Mesothelial cell of epicardium (in vitro differentiated cells): ENCODE measurements at regions not wholly inside any gene's neighbourhood (a gene's known extent, or its start where the extent isn't known, plus 50 kb on each side); places are given as distances from the start of the nearest gene placed in this dataset.
A peak's percentile ranks its signal among the peaks of the same experiment; 100 is the strongest.

Experiments
- DNase-seq, 2 experiments: peaks; one replicate each; pipeline ENCODE4 v3.0.0; 2021; ENCODE audit warnings: low spot score in 2 of 2; ENCODE audit not compliant: unreplicated experiment in 2 of 2
- H3K27ac Mint-ChIP-seq: 2 replicates; pipeline ENCODE4 v1.8.0; 2021; ENCODE audit warnings: mixed read lengths
- H3K27me3 Mint-ChIP-seq: 2 replicates; pipeline ENCODE4 v1.8.0; 2021; ENCODE audit warnings: low read depth, mixed read lengths
- H3K36me3 Mint-ChIP-seq: 2 replicates; pipeline ENCODE4 v1.8.0; 2021; ENCODE audit warnings: mixed read lengths
- H3K4me1 Mint-ChIP-seq: 2 replicates; pipeline ENCODE4 v1.8.0; 2021; ENCODE audit warnings: mixed read lengths
- H3K4me3 Mint-ChIP-seq: 2 replicates; pipeline ENCODE4 v1.8.0; 2021; ENCODE audit warnings: mild to moderate bottlenecking, moderate library complexity, mixed read lengths
- H3K9me3 Mint-ChIP-seq: 2 replicates; pipeline ENCODE4 v1.8.0; 2021; ENCODE audit warnings: mixed read lengths
- TF ChIP-seq, protein P1 (sequence below): fragments of 200-600 bp; sonication (generic); IDR thresholded peaks from one replicate; pipeline ENCODE4 v1.5.0; 2021; ENCODE audit warnings: antibody characterized with exemption; ENCODE audit not compliant: unreplicated experiment

DNA sequence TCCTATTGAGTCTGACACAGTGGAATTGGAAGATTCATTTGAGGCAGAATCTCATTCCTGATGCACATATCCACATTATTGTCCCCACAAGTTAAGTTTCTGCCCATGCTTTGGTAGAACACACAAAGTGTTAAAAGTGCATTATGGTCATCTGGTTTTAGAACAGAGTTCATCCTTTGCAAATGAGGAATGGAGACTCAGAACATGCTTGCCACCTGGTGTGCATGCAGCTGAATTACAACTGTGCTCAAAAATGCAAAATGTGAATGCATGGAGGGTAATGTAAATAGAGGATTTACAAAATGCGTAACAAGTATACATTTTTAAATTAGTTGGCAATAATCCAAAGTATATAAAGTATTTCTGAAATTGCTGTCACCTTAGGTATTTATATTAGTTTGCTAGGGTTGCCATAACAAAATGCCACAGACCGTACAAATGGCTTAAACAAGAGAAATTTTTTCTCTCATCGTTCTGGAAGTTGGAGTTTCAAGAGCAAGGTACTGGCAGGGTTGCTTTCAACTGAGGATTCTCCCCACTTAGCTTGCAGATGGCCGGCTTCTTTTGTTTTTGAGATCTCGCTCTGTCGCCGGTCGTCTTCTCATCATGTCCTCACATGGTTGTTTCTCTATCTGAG lies 671.1 kb downstream of the TAF11L14 start:
- H3K4me3 Mint-ChIP-seq = no peak overlapping the region
- no peaks in the 10 kb centered on the region for H3K9me3 Mint-ChIP-seq
- H3K27me3 Mint-ChIP-seq = peaks cover 1% of the 10 kb centered on the region
- TF ChIP-seq, protein P1, sequence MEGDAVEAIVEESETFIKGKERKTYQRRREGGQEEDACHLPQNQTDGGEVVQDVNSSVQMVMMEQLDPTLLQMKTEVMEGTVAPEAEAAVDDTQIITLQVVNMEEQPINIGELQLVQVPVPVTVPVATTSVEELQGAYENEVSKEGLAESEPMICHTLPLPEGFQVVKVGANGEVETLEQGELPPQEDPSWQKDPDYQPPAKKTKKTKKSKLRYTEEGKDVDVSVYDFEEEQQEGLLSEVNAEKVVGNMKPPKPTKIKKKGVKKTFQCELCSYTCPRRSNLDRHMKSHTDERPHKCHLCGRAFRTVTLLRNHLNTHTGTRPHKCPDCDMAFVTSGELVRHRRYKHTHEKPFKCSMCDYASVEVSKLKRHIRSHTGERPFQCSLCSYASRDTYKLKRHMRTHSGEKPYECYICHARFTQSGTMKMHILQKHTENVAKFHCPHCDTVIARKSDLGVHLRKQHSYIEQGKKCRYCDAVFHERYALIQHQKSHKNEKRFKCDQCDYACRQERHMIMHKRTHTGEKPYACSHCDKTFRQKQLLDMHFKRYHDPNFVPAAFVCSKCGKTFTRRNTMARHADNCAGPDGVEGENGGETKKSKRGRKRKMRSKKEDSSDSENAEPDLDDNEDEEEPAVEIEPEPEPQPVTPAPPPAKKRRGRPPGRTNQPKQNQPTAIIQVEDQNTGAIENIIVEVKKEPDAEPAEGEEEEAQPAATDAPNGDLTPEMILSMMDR = peak; percentile 85
- H3K27ac Mint-ChIP-seq = no peak overlapping the region
- peak in 1 of 2 experiments; percentile 43 for DNase-seq
- no peaks in the 10 kb centered on the region for H3K4me1 Mint-ChIP-seq
- no peaks in the 10 kb centered on the region for H3K36me3 Mint-ChIP-seq

- TF ChIP-seq, protein P1 = no peak
- Mint-ChIP-seq H3K36me3 (no peaks in the 10 kb centered on the region), H3K27ac (no peak overlapping the region), H3K4me3 (no peak overlapping the region), H3K4me1 (no peaks in the 10 kb centered on the region), H3K9me3 (no peaks in the 10 kb centered on the region), H3K27me3 (no peaks in the 10 kb centered on the region)
- DNase-seq = no peak
Measured at GRCh38 chr5:18311266-18311665, 677.0 kb downstream of the TAF11L14 start.

DNA sequence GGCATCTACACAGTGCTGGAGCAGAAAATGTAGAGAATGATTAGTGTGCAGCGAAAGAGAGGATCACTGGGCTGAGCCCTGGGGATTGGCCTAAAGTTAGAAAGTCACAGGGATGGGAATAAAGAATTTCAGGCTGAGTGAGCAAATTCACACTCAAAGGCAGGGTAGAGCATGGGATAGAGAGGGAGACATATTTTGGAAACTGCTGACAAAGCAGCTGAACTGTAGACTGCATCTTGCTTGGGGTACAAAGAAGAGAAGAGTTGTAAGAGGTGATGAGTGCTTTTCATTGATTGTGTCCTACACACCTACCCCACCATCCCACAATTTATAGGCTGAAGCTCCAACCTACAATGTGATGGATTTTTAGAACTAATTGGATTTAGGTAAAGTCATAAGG lies 677.8 kb downstream of the TAF11L14 start:
- Mint-ChIP-seq H3K4me3 (no peak overlapping the region), H3K4me1 (peaks cover 4% of the 10 kb centered on the region), H3K27me3 (no peaks in the 10 kb centered on the region), H3K36me3 (no peaks in the 10 kb centered on the region), H3K27ac (no peak overlapping the region), H3K9me3 (no peaks in the 10 kb centered on the region)
- TF ChIP-seq, protein P1 = no peak
- no peak for DNase-seq

DNA sequence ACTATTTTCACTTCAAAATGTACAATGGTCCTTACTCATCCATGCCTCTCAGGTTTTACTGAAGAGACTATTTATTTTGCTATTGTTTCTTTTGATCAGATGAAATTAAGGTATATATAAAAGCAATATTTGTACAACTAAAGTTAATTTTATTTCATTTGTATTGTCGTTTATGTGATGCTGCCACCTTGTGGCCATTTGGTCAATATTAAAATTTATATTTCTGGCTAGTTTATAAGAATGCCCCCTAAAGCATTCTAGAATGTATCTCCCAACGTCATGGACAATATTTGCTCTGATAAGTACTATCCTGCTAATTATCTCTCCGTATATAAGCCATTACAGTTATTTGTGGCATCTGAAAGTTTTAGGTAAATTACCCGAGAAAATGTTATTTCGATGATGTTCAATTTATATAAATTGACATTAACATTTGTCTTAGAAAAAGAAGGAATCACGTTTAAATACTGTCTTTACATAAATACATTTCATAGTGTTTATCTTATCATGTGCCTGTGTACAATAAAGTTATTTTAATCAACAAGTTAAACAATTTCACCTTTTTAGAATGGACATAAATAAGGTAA lies 680.0 kb downstream of the TAF11L14 start:
- H3K27me3 Mint-ChIP-seq = no peaks in the 10 kb centered on the region
- H3K4me3 Mint-ChIP-seq = no peak overlapping the region
- TF ChIP-seq, protein P1 = peak; percentile 96
- peaks cover 4% of the 10 kb centered on the region for H3K4me1 Mint-ChIP-seq
- DNase-seq = no peak
- H3K9me3 Mint-ChIP-seq = no peaks in the 10 kb centered on the region
- H3K27ac Mint-ChIP-seq = no peak overlapping the region
- no peaks in the 10 kb centered on the region for H3K36me3 Mint-ChIP-seq

- DNase-seq = no peak
- Mint-ChIP-seq H3K27me3 (no peaks in the 10 kb centered on the region), H3K9me3 (peaks cover 9% of the 10 kb centered on the region), H3K4me1 (peaks cover 4% of the 10 kb centered on the region), H3K4me3 (no peak overlapping the region), H3K36me3 (no peaks in the 10 kb centered on the region), H3K27ac (no peak overlapping the region)
- TF ChIP-seq, protein P1 = no peak
Measured at GRCh38 chr5:18321262-18321942, 687.1 kb downstream of the TAF11L14 start.
